HepG2 (cell line): ENCODE measurements at regions not wholly inside any gene's neighbourhood (a gene's known extent, or its start where the extent isn't known, plus 50 kb on each side); places are given as distances from the start of the nearest gene placed in this dataset.

Experiments used
- ATAC-seq: fragments of 200-7000 bp; cut with Tn5 transposase; 3 replicates; pipeline ENCODE4 v1.9.1; 2020; ENCODE audit warnings: mild to moderate bottlenecking, moderate library complexity
- BruUV-seq: library from RNA; stranded (reverse); fragments of 400-500 nt; replicated peaks from 2 replicates; lab custom pipeline; 2021; lab: Mats Ljungman, UMichigan
- CTCF ChIA-PET: fragments of 300-600 bp; formaldehyde crosslinking; extraction: SDS; loops from one replicate; lab custom pipeline; 2021; ENCODE audit warnings: low total read pairs, inconsistent platforms, low intra/inter-chr PET ratio; lab: Yijun Ruan, JAX
- POLR2A ChIA-PET: fragments of 350-600 bp; sonication (Branson Sonifier 250); formaldehyde crosslinking; loops from one replicate; lab custom pipeline; 2020; ENCODE audit warnings: antibody characterized with exemption, inconsistent platforms; lab: Yijun Ruan, JAX
- DNase-seq: peaks from one replicate; pipeline ENCODE4 v3.0.0-alpha.2; 2015; ENCODE audit warnings: low spot score
- FAIRE-seq: peaks from 3 replicates; lab custom pipeline; 2011; peaks lifted over from hg19 to GRCh38; lab: Jason Lieb, UNC
- H2AFZ ChIP-seq: one replicate; pipeline ENCODE4 v1.6.1; 2011; ENCODE audit warnings: low read length, inconsistent platforms
- H3K27ac ChIP-seq: fragments of 300-600 bp; 3 replicates; pipeline ENCODE4 v1.8.0; 2011; ENCODE audit warnings: mixed run types, mild to moderate bottlenecking, mixed read lengths, low read length, inconsistent platforms; ENCODE audit not compliant: insufficient read depth; ENCODE audit errors: extremely low read length
- H3K27me3 ChIP-seq, 2 experiments: fragments of 200-600 bp in 1 of 2; 2 replicates in 1 of 2; 3 replicates in 1 of 2; pipeline versions ENCODE4 v1.6.0 to v1.8.0; 2011; ENCODE audit warnings: low read length in 2 of 2, mild to moderate bottlenecking in 2 of 2, moderate library complexity in 2 of 2, inconsistent platforms in 1 of 2; ENCODE audit not compliant: insufficient read depth in 2 of 2, control insufficient read depth in 1 of 2
- H3K36me3 ChIP-seq, 2 experiments: fragments of 200-600 bp in 1 of 2; replicated peaks in 1 of 2; 2 replicates in 1 of 2; 3 replicates in 1 of 2; pipeline versions ENCODE4 v1.5.1 to v1.8.0; 2011; ENCODE audit warnings: low read length in 2 of 2, inconsistent platforms in 1 of 2; ENCODE audit not compliant: insufficient read depth in 2 of 2, control insufficient read depth in 1 of 2
- H3K4me1 ChIP-seq: 2 replicates; pipeline ENCODE4 v1.5.1; 2012; ENCODE audit warnings: low read length, inconsistent platforms; ENCODE audit not compliant: insufficient read depth
- H3K4me2 ChIP-seq: 2 replicates; pipeline ENCODE4 v1.6.0; 2011; ENCODE audit warnings: low read depth, low read length, inconsistent platforms
- H3K4me3 ChIP-seq, 3 experiments: fragments of 200-600 bp in 1 of 3; sonication (generic), shearing (Covaris generic) in 1 of 3; replicated peaks in 1 of 3; 2 replicates each; pipeline ENCODE4 v1.5.1; 2011 to 2016; ENCODE audit warnings: low read length in 3 of 3, inconsistent platforms in 2 of 3, low read depth in 2 of 3, mild to moderate bottlenecking in 2 of 3, control low read depth in 1 of 3, mixed read lengths in 1 of 3; ENCODE audit not compliant: insufficient read depth in 1 of 3
- H3K79me2 ChIP-seq: one replicate; pipeline ENCODE4 v1.6.1; 2011; ENCODE audit warnings: low read length, inconsistent platforms; ENCODE audit not compliant: insufficient read depth
- H3K9ac ChIP-seq: 2 replicates; pipeline ENCODE4 v1.6.0; 2011; ENCODE audit warnings: mild to moderate bottlenecking, low read depth, low read length, inconsistent platforms; ENCODE audit not compliant: insufficient read depth
- H3K9me3 ChIP-seq: 2 replicates; pipeline ENCODE4 v1.5.1; 2012; ENCODE audit warnings: mild to moderate bottlenecking, low read length
- H4K20me1 ChIP-seq: 2 replicates; pipeline ENCODE4 v1.6.0; 2011; ENCODE audit warnings: inconsistent platforms, mild to moderate bottlenecking, low read length, moderate library complexity; ENCODE audit not compliant: insufficient read depth
- HNF1B ChIP-seq: sonication (generic); formaldehyde crosslinking; IDR thresholded peaks from 2 replicates; pipeline ENCODE4 v1.5.1; 2020; ENCODE audit warnings: mild to moderate bottlenecking, moderate library complexity, missing genetic modification reagents
- ISL2 ChIP-seq: sonication (generic); formaldehyde crosslinking; IDR thresholded peaks from 2 replicates; pipeline ENCODE4 v1.5.0; 2020; ENCODE audit warnings: missing genetic modification reagents
- NR1H2 ChIP-seq: sonication (generic); formaldehyde crosslinking; IDR thresholded peaks from 2 replicates; pipeline ENCODE4 v1.8.1; 2022; ENCODE audit warnings: low read depth, missing genetic modification reagents, borderline replicate concordance
- POLR2A ChIP-seq, 2 experiments: IDR thresholded peaks; 2 replicates each; pipeline ENCODE4 v1.6.1; 2011; ENCODE audit warnings: low read depth in 2 of 2, low read length in 2 of 2, mild to moderate bottlenecking in 1 of 2, moderate library complexity in 1 of 2; ENCODE audit not compliant: insufficient read depth in 1 of 2
- PRPF4 ChIP-seq: fragments of 200-400 bp; formaldehyde crosslinking; IDR thresholded peaks from 2 replicates; pipeline ENCODE4 v1.6.1; 2016; ENCODE audit warnings: low read length, low read depth; ENCODE audit not compliant: poor library complexity, severe bottlenecking
- TAF15 ChIP-seq: fragments of 200-400 bp; formaldehyde crosslinking; IDR thresholded peaks from one replicate; pipeline ENCODE4 v1.6.1; 2018; ENCODE audit warnings: mild to moderate bottlenecking, low read depth, low read length; ENCODE audit not compliant: poor library complexity, severe bottlenecking
- TEAD2 ChIP-seq: sonication (generic); formaldehyde crosslinking; IDR thresholded peaks from 2 replicates; pipeline ENCODE4 v1.9.0; 2021; ENCODE audit warnings: missing genetic modification reagents
- ZNF235 ChIP-seq: sonication (generic); formaldehyde crosslinking; IDR thresholded peaks from 2 replicates; pipeline ENCODE4 v1.8.1; 2023; ENCODE audit warnings: mild to moderate bottlenecking, missing genetic modification reagents, borderline replicate concordance
- ZNF784 ChIP-seq: sonication (generic); formaldehyde crosslinking; IDR thresholded peaks from 2 replicates; pipeline ENCODE4 v1.5.1; 2020; ENCODE audit warnings: missing genetic modification reagents, mild to moderate bottlenecking, borderline replicate concordance
- ZNF83 ChIP-seq: sonication (generic); formaldehyde crosslinking; IDR thresholded peaks from 2 replicates; pipeline ENCODE4 v1.4.0; 2020; ENCODE audit warnings: missing genetic modification reagents, mild to moderate bottlenecking, borderline replicate concordance
- WGBS: methylation state at CpG from one replicate; pipeline ENCODE4 v1.1.6; 2017; ENCODE audit warnings: low lambda C conversion rate; 5-methylcytosine and 5-hydroxymethylcytosine counted together
- in situ Hi-C: cut with HindIII; loops from 2 replicates; pipeline ENCODE4 v1.10.0; 2017; ENCODE audit warnings: low pct_unique_long_range_greater_than_20kb; ENCODE audit not compliant: extremely low pct_ligation_motif_present
- intact Hi-C: fragments of 100-400 bp; cut with micrococcal nuclease; formaldehyde crosslinking; loops from one replicate; pipeline ENCODE4 v1.10.0; 2022; ENCODE audit not compliant: unreplicated experiment

- POLR2A ChIA-PET = no interaction called here
Measured at GRCh38 chr7:115499956-115500355, 530.6 kb downstream of the TFEC start.

More at GRCh38 chr7:115499956-115500355, 530.6 kb downstream of the TFEC start:
- H3K9ac ChIP-seq = no peak overlapping the region
- no peaks in the 10 kb centered on the region for H3K4me1 ChIP-seq
- H4K20me1 ChIP-seq = no peaks in the 10 kb centered on the region
- CTCF ChIA-PET = no interaction called here
- intact Hi-C loops (no loop called here), in situ Hi-C loops (no loop called here)
- no peak overlapping the region for H2AFZ ChIP-seq
- H3K4me3 ChIP-seq = no peak overlapping the region
- no peak overlapping the region for H3K27ac ChIP-seq
- no TSS peak for BruUV-seq
- H3K4me2 ChIP-seq = no peak overlapping the region
- H3K27me3 ChIP-seq = no peaks in the 10 kb centered on the region
- ATAC-seq (no peak), DNase-seq (no peak), FAIRE-seq (no peak)
- no peaks in the 10 kb centered on the region for H3K9me3 ChIP-seq
- TF ChIP-seq NR1H2 (CRISPR knock-in tag) (no peak), ZNF235 (CRISPR knock-in tag) (no peak), PRPF4 (no peak), HNF1B (CRISPR knock-in tag) (no peak), TAF15 (no peak), ZNF83 (CRISPR knock-in tag) (no peak), ISL2 (CRISPR knock-in tag) (no peak), ZNF784 (CRISPR knock-in tag) (no peak), POLR2A (IDR thresholded peaks at IDR 0.05; ENCODE audit: insufficient read depth in 1 of 2, low read depth in 2 of 2, low read length in 2 of 2) (no peak), TEAD2 (CRISPR knock-in tag) (no peak)
- no peaks in the 10 kb centered on the region for H3K79me2 ChIP-seq
- 0% methylated on average over 3 of the region's 3 CpGs for WGBS
- no peaks in the 10 kb centered on the region for H3K36me3 ChIP-seq
